GM19438 (cell line): ENCODE measurements at regions not wholly inside any gene's neighbourhood (a gene's known extent, or its start where the extent isn't known, plus 50 kb on each side); places are given as distances from the start of the nearest gene placed in this dataset.

Experiments
- ATAC-seq: cut with Tn5 transposase; IDR thresholded peaks from one replicate; pipeline ENCODE4 v1.9.1; 2021; ENCODE audit warnings: low read depth; ENCODE audit not compliant: unreplicated experiment

GRCh38 chr6:22925304-22925835 is 356.0 kb downstream of the HDGFL1 start:
- ATAC-seq, result no peak

- ATAC-seq, result no peak
Observed at GRCh38 chr6:22925920-22926789, 356.8 kb downstream of the HDGFL1 start.

- ATAC-seq, result no peak
Observed at GRCh38 chr6:22926790-22927354, 357.5 kb downstream of the HDGFL1 start.

GRCh38 chr6:22928775-22929174 is 359.4 kb downstream of the HDGFL1 start:
- ATAC-seq, result no peak

GRCh38 chr6:22929311-22929985 is 360.1 kb downstream of the HDGFL1 start:
- no peak for ATAC-seq

GRCh38 chr6:22940581-22941290 is 371.4 kb downstream of the HDGFL1 start:
- ATAC-seq, result no peak

GRCh38 chr6:22942403-22942802 is 373.0 kb downstream of the HDGFL1 start:
- no peak for ATAC-seq

GRCh38 chr6:22943327-22943726 is 374.0 kb downstream of the HDGFL1 start:
- ATAC-seq, result no peak

GRCh38 chr6:22949967-22950366 is 380.6 kb downstream of the HDGFL1 start:
- no peak for ATAC-seq

GRCh38 chr6:22952097-22952496 is 382.7 kb downstream of the HDGFL1 start:
- no peak for ATAC-seq

- no peak for ATAC-seq
Observed at GRCh38 chr6:22954749-22955385, 385.5 kb downstream of the HDGFL1 start.

- no peak for ATAC-seq
Observed at GRCh38 chr6:22956029-22956681, 386.8 kb downstream of the HDGFL1 start.

GRCh38 chr6:22958677-22959076 is 389.3 kb downstream of the HDGFL1 start:
- no peak for ATAC-seq

- no peak for ATAC-seq
Observed at GRCh38 chr6:22959571-22959970, 390.2 kb downstream of the HDGFL1 start.

GRCh38 chr6:22964334-22964733 is 395.0 kb downstream of the HDGFL1 start:
- no peak for ATAC-seq

GRCh38 chr6:22965889-22966288 is 396.5 kb downstream of the HDGFL1 start:
- no peak for ATAC-seq

GRCh38 chr6:22966691-22967422 is 397.5 kb downstream of the HDGFL1 start:
- no peak for ATAC-seq

- no peak for ATAC-seq
Observed at GRCh38 chr6:22970004-22970403, 400.6 kb downstream of the HDGFL1 start.

GRCh38 chr6:22972771-22973170 is 403.4 kb downstream of the HDGFL1 start:
- ATAC-seq, result no peak
